ENCODE measurements at regions not wholly inside any gene's neighbourhood (a gene's known extent, or its start where the extent isn't known, plus 50 kb on each side); places are given as distances from the start of the nearest gene placed in this dataset.

DNA sequence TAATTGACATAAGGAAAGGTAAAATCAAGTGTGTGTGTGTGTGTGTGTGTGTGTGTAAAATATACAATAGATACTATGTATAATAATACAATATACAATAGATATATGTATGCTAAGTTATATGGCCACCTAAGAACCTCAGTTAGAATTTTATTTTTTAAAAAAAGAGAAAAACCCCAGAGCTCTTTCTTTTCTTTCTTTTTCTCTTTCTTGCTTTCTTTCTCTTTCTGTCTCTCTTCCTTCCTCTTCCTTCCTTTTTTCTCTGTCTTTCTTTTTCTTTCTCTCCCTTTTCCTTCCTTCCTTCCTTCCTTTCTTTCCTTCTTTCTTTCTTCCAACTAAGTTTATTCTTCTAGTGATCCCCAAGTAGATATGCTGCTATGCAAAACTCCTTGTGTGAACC, 64.6 kb upstream of the FN1 start:
- DNase-seq (ENCODE audit: low spot score), result no peak

DNA sequence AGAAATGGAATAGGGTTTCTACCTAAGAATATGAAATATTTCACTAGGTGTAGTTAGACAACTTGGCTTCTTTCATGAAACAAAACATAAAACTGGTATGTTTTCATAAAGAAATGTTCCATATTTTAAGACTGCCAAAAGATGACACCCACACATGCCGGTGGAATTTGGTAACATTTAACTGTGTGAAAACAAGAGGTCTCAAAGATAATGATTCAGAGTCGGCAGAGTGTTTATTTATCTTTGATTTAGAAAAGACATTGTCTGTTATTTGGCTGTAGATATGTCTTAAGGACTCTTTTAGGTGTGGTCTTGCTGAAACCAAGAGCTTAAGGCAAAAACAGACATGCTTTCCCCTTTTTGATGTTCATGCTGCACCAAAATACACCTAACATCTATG, 63.5 kb upstream of the FN1 start:
- DNase-seq (ENCODE audit: low spot score), result no peak

DNA sequence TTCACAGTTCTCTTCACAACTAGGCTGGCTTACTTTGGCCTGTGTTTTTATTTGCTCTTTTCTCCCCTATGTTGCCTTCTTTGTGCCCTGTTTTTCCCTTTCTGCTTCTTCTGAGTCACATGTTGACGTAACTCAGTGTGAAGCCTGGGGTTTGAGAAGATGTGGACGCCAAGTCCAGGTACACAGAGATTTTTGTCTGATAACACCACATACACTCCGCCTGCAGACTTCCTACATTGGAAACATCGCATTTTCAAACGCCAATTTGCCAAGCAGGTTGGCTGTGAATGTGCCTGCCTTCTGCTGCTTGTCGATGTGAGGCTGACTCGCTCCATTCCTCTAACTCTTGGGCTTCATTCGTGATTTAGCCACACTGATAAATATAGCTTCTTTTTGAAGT, 62.6 kb upstream of the FN1 start:
- DNase-seq (ENCODE audit: low spot score), result no peak

DNA sequence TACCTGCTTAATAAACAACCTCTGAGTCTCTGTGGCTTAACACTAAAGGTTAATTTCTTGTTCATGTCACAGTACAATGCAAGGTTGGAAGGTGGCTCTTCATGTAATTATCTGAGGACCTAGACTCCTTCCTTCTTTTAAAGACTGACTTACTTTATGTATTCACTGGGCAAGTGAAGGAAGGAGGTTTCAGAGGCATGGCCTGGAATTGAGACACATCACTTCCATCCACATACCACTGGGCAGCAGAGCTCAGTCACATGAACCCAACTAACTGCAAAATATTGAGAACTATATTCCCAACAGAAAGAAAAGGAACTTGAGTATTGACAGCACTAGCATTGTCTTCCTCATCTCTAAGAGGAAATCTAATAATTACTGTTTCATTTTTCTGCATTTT, 57.5 kb upstream of the FN1 start:
- no peak for DNase-seq (ENCODE audit: low spot score)

DNA sequence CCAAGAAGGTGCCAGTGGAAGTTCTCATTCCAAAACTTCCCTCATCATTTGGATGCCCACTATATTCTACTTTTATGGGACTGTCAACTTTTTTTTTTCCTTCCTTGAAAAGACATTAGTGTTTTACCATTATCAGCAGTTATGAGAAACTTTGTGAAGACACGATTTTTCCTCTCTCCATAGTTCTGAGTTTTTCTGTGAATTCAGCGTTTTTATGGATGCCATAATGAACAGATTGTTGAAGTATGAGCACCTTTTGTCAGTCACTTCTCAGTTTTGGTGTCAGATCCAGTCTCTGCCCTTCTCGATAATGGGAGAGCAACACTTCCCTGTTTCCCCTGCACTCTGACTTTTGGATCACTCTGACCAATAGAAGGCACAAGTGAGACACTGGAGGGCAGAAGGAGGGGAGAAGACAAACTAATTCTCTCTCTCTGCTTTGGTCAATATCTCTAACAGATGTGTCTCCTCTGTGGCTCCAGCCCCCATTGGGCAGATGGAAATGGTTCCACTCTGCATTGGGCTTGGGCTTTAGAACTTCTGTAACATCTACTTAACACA, 53.5 kb upstream of the FN1 start:
- DNase-seq (ENCODE audit: low spot score), result no peak

DNA sequence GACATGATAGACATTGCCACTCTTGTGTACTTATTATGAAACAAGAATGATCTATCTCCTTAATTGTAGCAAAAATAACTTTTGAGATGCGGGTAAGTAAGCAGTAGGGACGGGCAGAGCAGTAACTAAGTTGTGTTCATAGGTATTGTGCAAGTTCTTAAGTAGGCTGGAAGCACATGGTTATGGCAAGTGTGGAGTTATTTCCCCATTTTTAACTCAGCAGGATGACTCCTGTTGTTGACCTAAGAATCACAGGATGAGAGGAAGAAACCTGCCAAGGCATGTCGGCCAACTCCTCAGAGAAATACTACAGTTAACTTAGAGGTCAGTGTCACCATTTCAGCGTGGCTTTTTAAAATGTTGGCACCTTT, 51.1 kb upstream of the FN1 start:
- DNase-seq (ENCODE audit: low spot score), result no peak

DNA sequence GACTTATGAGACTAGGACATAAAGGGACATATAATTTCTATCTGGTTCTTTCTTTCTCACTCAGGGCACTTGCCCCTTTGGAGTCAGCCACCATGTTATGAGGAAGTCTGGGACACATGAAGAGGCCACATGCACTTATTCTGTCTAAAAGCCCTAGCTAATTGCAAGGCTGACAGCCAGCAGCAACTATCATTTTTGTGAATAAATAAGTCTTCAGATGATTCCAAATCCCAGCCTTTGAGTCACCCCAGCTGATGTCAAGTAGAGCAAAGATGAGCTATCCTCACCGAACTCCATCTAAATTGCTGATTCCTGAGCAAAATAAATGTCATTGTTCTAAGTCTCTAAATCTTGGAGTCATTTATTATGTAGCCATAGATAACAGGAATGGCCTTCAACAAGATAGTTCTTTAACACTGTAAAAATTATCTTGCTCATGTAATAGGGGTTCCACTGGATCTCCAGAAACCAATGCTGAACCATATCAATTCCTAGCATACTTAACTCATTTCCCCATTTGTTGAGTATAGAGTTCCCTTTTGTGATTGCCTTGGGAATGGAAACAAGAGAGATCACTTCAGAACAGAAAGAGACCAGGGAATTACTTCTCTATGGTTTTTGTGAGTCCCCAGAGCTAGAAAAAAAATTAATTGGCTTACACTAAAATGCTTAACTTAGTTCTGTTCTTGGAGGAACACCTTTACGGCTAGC, 50.6 kb upstream of the FN1 start:
- DNase-seq (ENCODE audit: low spot score), result no peak

Measured in iPS-NIHi11 (cell line).